ENCODE measurements at regions not wholly inside any gene's neighbourhood (a gene's known extent, or its start where the extent isn't known, plus 50 kb on each side); places are given as distances from the start of the nearest gene placed in this dataset.

- no peak overlapping the region for H3K9ac ChIP-seq (ENCODE audit: insufficient read depth, low read depth, low read length)
- no peak overlapping the region for H3K4me3 ChIP-seq (replicated peaks in 1 of 3; ENCODE audit: insufficient read depth in 1 of 3, low read depth in 2 of 3, low read length in 3 of 3)
- no peaks in the 10 kb centered on the region for H3K4me1 ChIP-seq (ENCODE audit: insufficient read depth, low read length)
- ATAC-seq (no peak), FAIRE-seq (no peak), DNase-seq (ENCODE audit: low spot score) (no peak)
- H3K79me2 ChIP-seq (ENCODE audit: insufficient read depth, low read length) = no peaks in the 10 kb centered on the region
- POLR2A ChIA-PET = no interaction called here
- no peaks in the 10 kb centered on the region for H4K20me1 ChIP-seq (ENCODE audit: insufficient read depth, low read length)
- CTCF ChIA-PET (ENCODE audit: low intra/inter-chr PET ratio, low total read pairs) = no interaction called here
- H3K4me2 ChIP-seq (ENCODE audit: low read depth, low read length) = no peak overlapping the region
- H3K36me3 ChIP-seq (replicated peaks in 1 of 2; ENCODE audit: control insufficient read depth in 1 of 2, insufficient read depth in 2 of 2, low read length in 2 of 2) = no peaks in the 10 kb centered on the region
- TF ChIP-seq ZNF574 (CRISPR knock-in tag; IDR thresholded peaks at IDR 0.05) (no peak), NCOA1 (CRISPR knock-in tag; IDR thresholded peaks at IDR 0.05) (no peak), RXRA (CRISPR knock-in tag; IDR thresholded peaks at IDR 0.05) (no peak), FIP1L1 (IDR thresholded peaks at IDR 0.05; ENCODE audit: borderline replicate concordance, insufficient read depth, low read depth, low read length) (no peak), ZNF20 (CRISPR knock-in tag; IDR thresholded peaks at IDR 0.05) (no peak), MEIS1 (CRISPR knock-in tag; IDR thresholded peaks at IDR 0.05; ENCODE audit: borderline replicate concordance) (no peak), ATF2 (CRISPR knock-in tag; IDR thresholded peaks at IDR 0.05) (no peak), ZSCAN31 (CRISPR knock-in tag; IDR thresholded peaks at IDR 0.05; ENCODE audit: low read depth) (no peak), ZNF773 (CRISPR knock-in tag; IDR thresholded peaks at IDR 0.05; ENCODE audit: borderline replicate concordance) (no peak), MED1 (CRISPR knock-in tag; IDR thresholded peaks at IDR 0.05) (no peak), POLR2A (IDR thresholded peaks at IDR 0.05; ENCODE audit: insufficient read depth in 1 of 2, low read depth in 2 of 2, low read length in 2 of 2) (no peak), CBX2 (IDR thresholded peaks at IDR 0.05; ENCODE audit: low read depth, low read length) (no peak), CBX2 (CRISPR knock-in tag; IDR thresholded peaks at IDR 0.05; ENCODE audit: low read depth) (no peak), CTCF (CRISPR knock-in tag; IDR thresholded peaks at IDR 0.05) (no peak), PATZ1 (CRISPR knock-in tag; IDR thresholded peaks at IDR 0.05) (no peak)
- no peak overlapping the region for H2AFZ ChIP-seq (ENCODE audit: low read length)
- no peak overlapping the region for H3K27ac ChIP-seq (ENCODE audit: extremely low read length, insufficient read depth, low read length)
- 33% methylated on average over 7 of the region's 16 CpGs for WGBS (ENCODE audit: low lambda C conversion rate)
- no TSS peak for BruUV-seq (replicated peaks)
- H3K9me3 ChIP-seq (ENCODE audit: low read length) = no peaks in the 10 kb centered on the region
- intact Hi-C loops (cut with micrococcal nuclease; ENCODE audit: unreplicated experiment) (no loop called here), in situ Hi-C loops (cut with HindIII; ENCODE audit: extremely low pct_ligation_motif_present, low pct_unique_long_range_greater_than_20kb) (no loop called here)
- peaks cover 7 to 50% of the 10 kb centered on the region in 2 experiments; a peak in 4 of 5 replicates for H3K27me3 ChIP-seq (ENCODE audit: control insufficient read depth in 1 of 2, insufficient read depth in 2 of 2, low read length in 2 of 2)
Measured at GRCh38 chr10:132132421-132132841, 54.3 kb upstream of the DPYSL4 start.

Data from HepG2 (cell line).